RWPE1 (cell line): ENCODE measurements at regions not wholly inside any gene's neighbourhood (a gene's known extent, or its start where the extent isn't known, plus 50 kb on each side); places are given as distances from the start of the nearest gene placed in this dataset.
"Not testable (repeated sequence)": the region's sequence is repeated elsewhere in the genome, so short reads cannot be mapped to it uniquely, and the experiment has no call there.

ENCODE experiments used
- CTCF ChIA-PET: fragments of 350-600 bp; sonication (Branson Sonifier 250); formaldehyde crosslinking; extraction: SDS; loops from one replicate; lab custom pipeline; 2021; lab: Yijun Ruan, JAX
- POLR2A ChIA-PET: fragments of 400-600 bp; formaldehyde crosslinking; extraction: SDS; loops from one replicate; lab custom pipeline; 2020; ENCODE audit warnings: antibody characterized with exemption; ENCODE audit not compliant: low non-redundant PET; lab: Yijun Ruan, JAX
- DNase-seq: peaks from one replicate; pipeline ENCODE4 v3.0.0; 2012; ENCODE audit warnings: low spot score
- H3K27ac ChIP-seq: fragments of 450-650 bp; 2 replicates; pipeline ENCODE4 v1.5.1; 2017
- TF ChIP-seq, protein P1 (sequence below): fragments of 450-650 bp; conservative IDR thresholded peaks from 2 replicates; pipeline ENCODE4 v1.5.1; 2017; ENCODE audit warnings: low read depth, mild to moderate bottlenecking

DNA sequence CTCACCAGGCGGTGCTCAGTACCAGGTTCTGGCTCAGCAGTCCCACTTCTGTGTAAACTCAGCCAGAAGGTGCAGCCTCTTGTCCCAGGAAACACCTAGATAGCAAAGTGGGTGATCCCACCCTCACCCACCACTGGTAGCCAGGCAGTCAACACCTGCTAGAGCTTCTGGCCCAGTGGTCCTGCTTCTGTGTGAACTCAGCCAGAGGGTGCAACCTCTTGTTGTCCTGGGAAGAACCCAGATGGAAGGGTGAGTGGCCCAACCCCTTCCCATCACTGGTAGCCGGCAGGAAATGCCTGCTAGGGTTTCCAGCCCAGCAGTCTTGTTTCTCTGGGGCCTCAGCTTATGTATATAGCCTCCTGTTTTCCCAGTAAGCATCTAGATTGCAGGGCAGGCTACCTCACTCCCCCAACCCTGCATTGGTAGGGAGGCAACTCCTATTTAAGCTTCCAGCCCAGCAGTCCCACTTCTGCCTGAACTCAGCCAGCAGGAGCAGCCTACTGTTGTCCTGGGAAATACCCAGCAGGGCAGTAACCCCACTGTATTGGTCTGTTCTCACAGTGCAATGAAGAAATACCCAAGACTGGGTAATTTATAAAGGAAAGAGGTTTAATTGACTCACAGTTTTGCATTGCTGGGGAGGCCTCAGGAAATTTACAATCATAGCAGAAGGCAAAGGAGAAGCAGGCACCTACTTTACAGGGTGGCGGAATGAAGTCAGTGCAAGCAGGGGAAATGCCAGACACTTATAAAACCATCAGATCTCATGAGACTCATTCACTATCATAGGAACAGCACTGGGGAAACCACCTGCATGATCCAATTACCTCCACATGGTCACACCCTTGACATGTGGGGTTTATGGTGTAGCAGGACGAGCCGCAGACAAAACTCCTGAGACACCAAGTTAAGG is 110.6 kb downstream of the DTWD1 start:
- H3K27ac ChIP-seq, result no peak overlapping the region
- ChIA-PET POLR2A (no interaction called here), CTCF (interaction anchor here (0.6 kb wide), 1 partner anchor 316 kb away, joined by 3 read pairs; no protein-coding TSS in a partner anchor)
- DNase-seq, result no peak
- TF ChIP-seq, protein P1, sequence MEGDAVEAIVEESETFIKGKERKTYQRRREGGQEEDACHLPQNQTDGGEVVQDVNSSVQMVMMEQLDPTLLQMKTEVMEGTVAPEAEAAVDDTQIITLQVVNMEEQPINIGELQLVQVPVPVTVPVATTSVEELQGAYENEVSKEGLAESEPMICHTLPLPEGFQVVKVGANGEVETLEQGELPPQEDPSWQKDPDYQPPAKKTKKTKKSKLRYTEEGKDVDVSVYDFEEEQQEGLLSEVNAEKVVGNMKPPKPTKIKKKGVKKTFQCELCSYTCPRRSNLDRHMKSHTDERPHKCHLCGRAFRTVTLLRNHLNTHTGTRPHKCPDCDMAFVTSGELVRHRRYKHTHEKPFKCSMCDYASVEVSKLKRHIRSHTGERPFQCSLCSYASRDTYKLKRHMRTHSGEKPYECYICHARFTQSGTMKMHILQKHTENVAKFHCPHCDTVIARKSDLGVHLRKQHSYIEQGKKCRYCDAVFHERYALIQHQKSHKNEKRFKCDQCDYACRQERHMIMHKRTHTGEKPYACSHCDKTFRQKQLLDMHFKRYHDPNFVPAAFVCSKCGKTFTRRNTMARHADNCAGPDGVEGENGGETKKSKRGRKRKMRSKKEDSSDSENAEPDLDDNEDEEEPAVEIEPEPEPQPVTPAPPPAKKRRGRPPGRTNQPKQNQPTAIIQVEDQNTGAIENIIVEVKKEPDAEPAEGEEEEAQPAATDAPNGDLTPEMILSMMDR, result no peak

- DNase-seq, CTCF ChIA-PET, POLR2A ChIA-PET: not testable (repeated sequence)
Measured at GRCh38 chr15:49732109-49732508, 111.3 kb downstream of the DTWD1 start.

GRCh38 chr15:49734089-49734488 is 113.2 kb downstream of the DTWD1 start:
- H3K27ac ChIP-seq, DNase-seq, POLR2A ChIA-PET, CTCF ChIA-PET: not testable (repeated sequence)

More at GRCh38 chr15:49732109-49732508, 111.3 kb downstream of the DTWD1 start:
- H3K27ac ChIP-seq, result not testable (repeated sequence)

GRCh38 chr15:49734831-49735508 is 114.1 kb downstream of the DTWD1 start:
- TF ChIP-seq, protein P1, result no peak
- H3K27ac ChIP-seq, result no peak overlapping the region
- ChIA-PET CTCF (interaction anchor here (0.7 kb wide), 1 partner anchor 497 kb away, joined by 3 read pairs; no protein-coding TSS in a partner anchor), POLR2A (no interaction called here)
- no peak for DNase-seq

- no peak for DNase-seq
- ChIA-PET POLR2A (no interaction called here), CTCF (no interaction called here)
- TF ChIP-seq, protein P1, result no peak
- H3K27ac ChIP-seq, result no peak overlapping the region
Measured at GRCh38 chr15:49737127-49737526, 116.3 kb downstream of the DTWD1 start.

GRCh38 chr15:49741712-49742111 is 120.9 kb downstream of the DTWD1 start:
- TF ChIP-seq, protein P1, result no peak
- CTCF ChIA-PET, result no interaction called here
- DNase-seq, result no peak
- POLR2A ChIA-PET, result no interaction called here
- no peak overlapping the region for H3K27ac ChIP-seq

- DNase-seq, result no peak
- H3K27ac ChIP-seq, result no peak overlapping the region
- TF ChIP-seq, protein P1, result no peak
- ChIA-PET POLR2A (no interaction called here), CTCF (no interaction called here)
Measured at GRCh38 chr15:49742381-49742780, 121.5 kb downstream of the DTWD1 start.
